Astrocyte of the cerebellum (primary cell): ENCODE measurements at regions not wholly inside any gene's neighbourhood (a gene's known extent, or its start where the extent isn't known, plus 50 kb on each side); places are given as distances from the start of the nearest gene placed in this dataset.

Experiments
- DNase-seq: peaks from one replicate; pipeline ENCODE4 v3.0.0-alpha.2; 2011; ENCODE audit warnings: low read depth
- H3K4me3 ChIP-seq: 2 replicates; pipeline ENCODE4 v1.5.1; 2011; ENCODE audit warnings: mild to moderate bottlenecking, low read depth, low read length, moderate library complexity
- CTCF ChIP-seq: IDR thresholded peaks from 2 replicates; pipeline ENCODE4 v1.5.1; 2012; ENCODE audit warnings: low read length, low read depth, moderate library complexity, mild to moderate bottlenecking; ENCODE audit errors: missing control alignments
- in situ Hi-C: cut with HindIII; loops from 2 replicates; pipeline ENCODE4 v1.10.0; 2017; ENCODE audit warnings: low sequenced_read_pairs

- DNase-seq = no peak
- no peak for TF ChIP-seq CTCF
- H3K4me3 ChIP-seq = no peak overlapping the region
- in situ Hi-C loops = no loop called here
Measured at GRCh38 chr5:22965960-22966359, 112.8 kb upstream of the CDH12 start.

GRCh38 chr5:22964632-22965031 is 111.5 kb upstream of the CDH12 start:
- no peak overlapping the region for H3K4me3 ChIP-seq
- in situ Hi-C loops = no loop called here
- DNase-seq = no peak
- TF ChIP-seq CTCF = no peak

GRCh38 chr5:22958462-22959262 is 105.5 kb upstream of the CDH12 start:
- in situ Hi-C loops = no loop called here
- no peak overlapping the region for H3K4me3 ChIP-seq
- no peak for TF ChIP-seq CTCF
- no peak for DNase-seq

GRCh38 chr5:22947921-22948320 is 94.8 kb upstream of the CDH12 start:
- DNase-seq = no peak
- in situ Hi-C loops = no loop called here
- no peak overlapping the region for H3K4me3 ChIP-seq
- no peak for TF ChIP-seq CTCF

GRCh38 chr5:22938362-22938761 is 85.2 kb upstream of the CDH12 start:
- H3K4me3 ChIP-seq = no peak overlapping the region
- in situ Hi-C loops = no loop called here
- no peak for DNase-seq
- no peak for TF ChIP-seq CTCF

- in situ Hi-C loops = no loop called here
- DNase-seq = no peak
- TF ChIP-seq CTCF = no peak
- H3K4me3 ChIP-seq = no peak overlapping the region
Measured at GRCh38 chr5:22928821-22929482, 75.8 kb upstream of the CDH12 start.
